Neural progenitor cell (in vitro differentiated cells): ENCODE measurements at regions not wholly inside any gene's neighbourhood (a gene's known extent, or its start where the extent isn't known, plus 50 kb on each side); places are given as distances from the start of the nearest gene placed in this dataset.

Source experiments
- CTCF ChIP-seq: fragments of 200-600 bp; sonication (generic); IDR thresholded peaks from 2 replicates; pipeline ENCODE4 v1.5.1; 2017; ENCODE audit warnings: antibody characterized with exemption, mild to moderate bottlenecking
- EZH2 ChIP-seq: fragments of 200-600 bp; sonication (generic); IDR thresholded peaks from 2 replicates; pipeline ENCODE4 v1.6.1; 2017; ENCODE audit warnings: antibody characterized with exemption, mild to moderate bottlenecking, moderate library complexity

GRCh38 chr4:19177616-19178015, 1074.1 kb upstream of the SLIT2 start:
- no peak for TF ChIP-seq EZH2
- no peak for TF ChIP-seq CTCF
